SK-N-SH treated with all-trans-retinoic acid at 6 μM for 48 hours (cell line): ENCODE measurements at regions not wholly inside any gene's neighbourhood (a gene's known extent, or its start where the extent isn't known, plus 50 kb on each side); places are given as distances from the start of the nearest gene placed in this dataset.
A peak's percentile ranks its signal among the peaks of the same experiment; 100 is the strongest.

Source experiments
- ATAC-seq: fragments of 200-7000 bp; cut with Tn5 transposase; 3 replicates; pipeline ENCODE4 v1.9.1; 2020; ENCODE audit warnings: mild to moderate bottlenecking, moderate library complexity
- ARNTL ChIP-seq: fragments of 450-650 bp; formaldehyde crosslinking; IDR thresholded peaks from 2 replicates; pipeline ENCODE4 v1.5.0; 2020; ENCODE audit warnings: low read depth, mild to moderate bottlenecking, moderate library complexity, borderline replicate concordance
- BACH2 ChIP-seq: fragments of 250-450 bp; sonication (Bioruptor Pico); IDR thresholded peaks from 2 replicates; pipeline ENCODE4 v1.9.0; 2021; ENCODE audit warnings: mild to moderate bottlenecking, borderline replicate concordance
- CSDC2 ChIP-seq: fragments of 250-450 bp; sonication (Bioruptor Pico); IDR thresholded peaks from 2 replicates; pipeline ENCODE4 v1.5.0; 2020; ENCODE audit warnings: mild to moderate bottlenecking, moderate library complexity
- CSRNP3 ChIP-seq: fragments of 250-450 bp; sonication (Bioruptor Pico); IDR thresholded peaks from 2 replicates; pipeline ENCODE4 v1.5.1; 2021; ENCODE audit warnings: mild to moderate bottlenecking, moderate library complexity
- ESRRG ChIP-seq: fragments of 250-450 bp; sonication (Bioruptor Pico); IDR thresholded peaks from 2 replicates; pipeline ENCODE4 v1.6.1; 2021; ENCODE audit warnings: mild to moderate bottlenecking
- GLIS3 ChIP-seq: fragments of 250-450 bp; sonication (Bioruptor Pico); IDR thresholded peaks from 2 replicates; pipeline ENCODE4 v1.5.0; 2020; ENCODE audit warnings: mild to moderate bottlenecking, moderate library complexity
- ISL1 ChIP-seq: fragments of 250-450 bp; sonication (Bioruptor Pico); IDR thresholded peaks from 2 replicates; pipeline ENCODE4 v2.1.2; 2022; ENCODE audit warnings: mild to moderate bottlenecking, moderate library complexity
- OSR1 ChIP-seq: fragments of 250-450 bp; sonication (Bioruptor Pico); IDR thresholded peaks from 2 replicates; pipeline ENCODE4 v1.8.0; 2022; ENCODE audit warnings: moderate library complexity, mild to moderate bottlenecking, inconsistent platforms
- PATZ1 ChIP-seq: fragments of 250-450 bp; sonication (Bioruptor Pico); IDR thresholded peaks from 2 replicates; pipeline ENCODE4 v1.8.0; 2020; ENCODE audit warnings: mild to moderate bottlenecking, moderate library complexity, borderline replicate concordance
- POU6F1 ChIP-seq: fragments of 250-450 bp; sonication (Bioruptor Pico); IDR thresholded peaks from 2 replicates; pipeline ENCODE4 v1.8.0; 2021; ENCODE audit warnings: low read depth, mild to moderate bottlenecking, moderate library complexity, borderline replicate concordance
- PPARA ChIP-seq: fragments of 250-450 bp; sonication (Bioruptor Pico); IDR thresholded peaks from 2 replicates; pipeline ENCODE4 v1.5.0; 2020; ENCODE audit warnings: mild to moderate bottlenecking, borderline replicate concordance
- SNAI2 ChIP-seq: fragments of 250-450 bp; sonication (Bioruptor Pico); IDR thresholded peaks from 2 replicates; pipeline ENCODE4 v1.5.0; 2020; ENCODE audit warnings: mild to moderate bottlenecking, moderate library complexity
- TCF4 ChIP-seq: fragments of 250-450 bp; sonication (Bioruptor Pico); IDR thresholded peaks from 2 replicates; pipeline ENCODE4 v1.8.0; 2021; ENCODE audit warnings: mild to moderate bottlenecking, moderate library complexity, borderline replicate concordance
- TOX ChIP-seq: fragments of 250-450 bp; sonication (Bioruptor Pico); IDR thresholded peaks from 2 replicates; pipeline ENCODE4 v1.8.0; 2021; ENCODE audit warnings: mild to moderate bottlenecking, moderate library complexity, borderline replicate concordance
- TSHZ2 ChIP-seq: fragments of 250-450 bp; sonication (Bioruptor Pico); IDR thresholded peaks from 2 replicates; pipeline ENCODE4 v1.5.0; 2020; ENCODE audit warnings: mild to moderate bottlenecking, moderate library complexity
- ZC3H10 ChIP-seq: fragments of 250-450 bp; sonication (Bioruptor Pico); IDR thresholded peaks from 2 replicates; pipeline ENCODE4 v1.5.1; 2021; ENCODE audit warnings: mild to moderate bottlenecking, moderate library complexity
- ZFP3 ChIP-seq: fragments of 250-450 bp; sonication (Bioruptor Pico); IDR thresholded peaks from 2 replicates; pipeline ENCODE4 v1.5.0; 2020; ENCODE audit warnings: mild to moderate bottlenecking, moderate library complexity
- ZFP30 ChIP-seq: fragments of 450-650 bp; formaldehyde crosslinking; IDR thresholded peaks from 2 replicates; pipeline ENCODE4 v1.5.0; 2022; ENCODE audit warnings: mild to moderate bottlenecking, moderate library complexity
- ZNF565 ChIP-seq: fragments of 450-650 bp; formaldehyde crosslinking; conservative IDR thresholded peaks from 2 replicates; pipeline ENCODE4 v1.5.0; 2020; ENCODE audit warnings: low read depth, mild to moderate bottlenecking, moderate library complexity
- ZNF70 ChIP-seq: fragments of 450-650 bp; formaldehyde crosslinking; IDR thresholded peaks from 2 replicates; pipeline ENCODE4 v1.5.0; 2020; ENCODE audit warnings: mild to moderate bottlenecking, moderate library complexity
- ZNF8 ChIP-seq: fragments of 450-650 bp; formaldehyde crosslinking; IDR thresholded peaks from 2 replicates; pipeline ENCODE4 v1.5.0; 2020; ENCODE audit warnings: mild to moderate bottlenecking, moderate library complexity
- TF ChIP-seq, protein P1 (sequence below): fragments of 250-450 bp; sonication (Bioruptor Pico); IDR thresholded peaks from 2 replicates; pipeline ENCODE4 v1.5.1; 2020; ENCODE audit warnings: low read depth, mild to moderate bottlenecking, moderate library complexity

DNA sequence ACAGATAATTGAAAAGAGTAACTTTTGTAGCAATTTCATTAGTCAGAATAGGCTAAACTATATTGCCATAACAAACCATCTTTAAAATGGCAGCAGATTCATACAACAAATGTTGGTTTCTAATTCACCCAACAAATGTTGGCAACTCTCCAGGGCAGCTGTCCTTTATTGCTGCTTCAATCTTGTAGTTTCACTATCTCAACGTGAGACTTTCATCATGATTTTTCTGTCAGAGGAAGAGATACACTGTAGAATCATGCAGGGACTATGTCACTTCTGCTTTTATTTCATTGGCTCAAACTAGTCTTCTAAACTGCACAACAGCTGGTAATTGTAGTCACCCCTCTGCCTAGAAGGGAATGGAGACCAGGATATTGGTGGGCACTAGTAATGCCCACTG, 174.2 kb downstream of the TANC2 start:
- TF ChIP-seq ZFP3 (CRISPR knock-in tag), result no peak
- TF ChIP-seq ESRRG, result no peak
- no peak for TF ChIP-seq ZC3H10 (CRISPR knock-in tag)
- no peak for TF ChIP-seq POU6F1 (CRISPR knock-in tag)
- no peak for TF ChIP-seq GLIS3 (CRISPR knock-in tag)
- TF ChIP-seq CSDC2 (CRISPR knock-in tag), result no peak
- TF ChIP-seq TSHZ2 (CRISPR knock-in tag), result no peak
- no peak for TF ChIP-seq PPARA
- no peak for TF ChIP-seq TOX (CRISPR knock-in tag)
- TF ChIP-seq CSRNP3 (CRISPR knock-in tag), result no peak
- TF ChIP-seq ARNTL (CRISPR knock-in tag), result no peak
- TF ChIP-seq ZFP30 (CRISPR knock-in tag), result no peak
- no peak for TF ChIP-seq TCF4
- no peak for TF ChIP-seq OSR1 (CRISPR knock-in tag)
- no peak for TF ChIP-seq ZNF70 (CRISPR knock-in tag)
- no peak for TF ChIP-seq BACH2 (CRISPR knock-in tag)
- TF ChIP-seq, protein P1, sequence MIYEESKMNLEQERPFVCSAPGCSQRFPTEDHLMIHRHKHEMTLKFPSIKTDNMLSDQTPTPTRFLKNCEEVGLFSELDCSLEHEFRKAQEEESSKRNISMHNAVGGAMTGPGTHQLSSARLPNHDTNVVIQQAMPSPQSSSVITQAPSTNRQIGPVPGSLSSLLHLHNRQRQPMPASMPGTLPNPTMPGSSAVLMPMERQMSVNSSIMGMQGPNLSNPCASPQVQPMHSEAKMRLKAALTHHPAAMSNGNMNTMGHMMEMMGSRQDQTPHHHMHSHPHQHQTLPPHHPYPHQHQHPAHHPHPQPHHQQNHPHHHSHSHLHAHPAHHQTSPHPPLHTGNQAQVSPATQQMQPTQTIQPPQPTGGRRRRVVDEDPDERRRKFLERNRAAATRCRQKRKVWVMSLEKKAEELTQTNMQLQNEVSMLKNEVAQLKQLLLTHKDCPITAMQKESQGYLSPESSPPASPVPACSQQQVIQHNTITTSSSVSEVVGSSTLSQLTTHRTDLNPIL (CRISPR knock-in tag), result no peak
- peak; percentile 26; the same call in 2 of the 3 replicates for ATAC-seq

DNA sequence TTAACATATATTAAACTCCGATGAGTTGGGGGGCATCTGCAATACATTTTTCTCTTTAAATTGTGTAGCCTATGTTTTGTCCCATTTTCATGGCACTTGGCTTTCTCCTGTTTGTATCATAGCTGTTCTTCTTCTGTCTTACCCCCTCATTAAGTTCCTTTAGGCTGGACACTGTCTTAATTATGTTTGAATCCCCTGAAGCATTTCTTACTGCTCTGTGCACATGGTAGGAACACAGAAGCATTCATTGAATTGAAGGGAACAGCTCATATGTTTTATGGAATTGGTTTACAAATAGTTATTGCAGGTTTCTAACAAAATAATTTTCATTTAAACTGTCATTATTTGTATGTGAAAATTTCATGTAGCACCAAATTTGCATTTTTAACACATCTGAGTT, 176.8 kb downstream of the TANC2 start:
- no peak for ATAC-seq
- TF ChIP-seq CSRNP3 (CRISPR knock-in tag) (no peak), ZC3H10 (CRISPR knock-in tag) (no peak), ZNF565 (CRISPR knock-in tag) (no peak), OSR1 (CRISPR knock-in tag) (no peak), ARNTL (CRISPR knock-in tag) (no peak), ZFP30 (CRISPR knock-in tag) (no peak), PATZ1 (no peak), PPARA (no peak)

GRCh38 chr17:63150490-63150889, 184.5 kb downstream of the TANC2 start:
- ATAC-seq, result no peak; the same call in 2 of the 3 replicates
- TF ChIP-seq OSR1 (CRISPR knock-in tag) (no peak), ZNF8 (CRISPR knock-in tag) (no peak), ISL1 (CRISPR knock-in tag) (no peak), SNAI2 (no peak), ZFP30 (CRISPR knock-in tag) (no peak), TCF4 (no peak), POU6F1 (CRISPR knock-in tag) (no peak), CSDC2 (CRISPR knock-in tag) (no peak), TSHZ2 (CRISPR knock-in tag) (no peak), PPARA (no peak), ESRRG (no peak)
